ENCODE measurements at regions not wholly inside any gene's neighbourhood (a gene's known extent, or its start where the extent isn't known, plus 50 kb on each side); places are given as distances from the start of the nearest gene placed in this dataset.

- TF ChIP-seq, protein P1, sequence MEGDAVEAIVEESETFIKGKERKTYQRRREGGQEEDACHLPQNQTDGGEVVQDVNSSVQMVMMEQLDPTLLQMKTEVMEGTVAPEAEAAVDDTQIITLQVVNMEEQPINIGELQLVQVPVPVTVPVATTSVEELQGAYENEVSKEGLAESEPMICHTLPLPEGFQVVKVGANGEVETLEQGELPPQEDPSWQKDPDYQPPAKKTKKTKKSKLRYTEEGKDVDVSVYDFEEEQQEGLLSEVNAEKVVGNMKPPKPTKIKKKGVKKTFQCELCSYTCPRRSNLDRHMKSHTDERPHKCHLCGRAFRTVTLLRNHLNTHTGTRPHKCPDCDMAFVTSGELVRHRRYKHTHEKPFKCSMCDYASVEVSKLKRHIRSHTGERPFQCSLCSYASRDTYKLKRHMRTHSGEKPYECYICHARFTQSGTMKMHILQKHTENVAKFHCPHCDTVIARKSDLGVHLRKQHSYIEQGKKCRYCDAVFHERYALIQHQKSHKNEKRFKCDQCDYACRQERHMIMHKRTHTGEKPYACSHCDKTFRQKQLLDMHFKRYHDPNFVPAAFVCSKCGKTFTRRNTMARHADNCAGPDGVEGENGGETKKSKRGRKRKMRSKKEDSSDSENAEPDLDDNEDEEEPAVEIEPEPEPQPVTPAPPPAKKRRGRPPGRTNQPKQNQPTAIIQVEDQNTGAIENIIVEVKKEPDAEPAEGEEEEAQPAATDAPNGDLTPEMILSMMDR (IDR thresholded peaks at IDR 0.05; ENCODE audit: low read depth, low read length) = no peak
- TF ChIP-seq EZH2phosphoT487 (IDR thresholded peaks at IDR 0.05; ENCODE audit: low read depth) = no peak
These were observed 52.4 kb upstream of the ALOX12 start for GRCh38 chr17:6943406-6943805.

Data from OCI-LY3 (cell line).